ENCODE measurements at regions not wholly inside any gene's neighbourhood (a gene's known extent, or its start where the extent isn't known, plus 50 kb on each side); places are given as distances from the start of the nearest gene placed in this dataset.
A peak's percentile ranks its signal among the peaks of the same experiment; 100 is the strongest.

DNA sequence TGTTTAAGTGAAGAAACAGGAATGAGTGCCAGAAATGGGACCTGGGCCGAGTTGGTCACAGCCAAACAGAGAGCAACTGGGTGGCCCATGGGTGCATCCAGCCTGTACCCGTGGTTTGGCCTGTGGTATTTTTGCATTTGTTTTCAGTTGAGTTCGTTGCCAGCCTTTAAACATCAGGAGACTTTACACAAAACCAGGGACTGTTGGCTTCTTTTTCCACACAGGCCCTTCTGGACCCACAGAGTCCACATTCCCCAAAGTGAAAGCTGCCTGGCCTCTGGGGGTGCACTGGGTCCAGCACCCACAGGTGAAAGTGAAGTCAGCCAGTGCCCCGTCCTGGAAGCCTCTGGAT, 54.1 kb upstream of the TNS3 start:
- intact Hi-C loops (cut with DNase I) = no loop called here
- WGBS, 3 donors = 62 to 73% (median 71%) methylated on average over 4 of the region's 4 CpGs
- no peak for DNase-seq
- Histone ChIP-seq H3K27ac (peak overlapping the region in 1 of 2 donors; percentile 9), H3K27me3 (no peaks in the 10 kb centered on the region), H3K36me3 (no peaks in the 10 kb centered on the region), H3K4me1 (ENCODE audit: insufficient read depth) (peaks cover 18% of the 10 kb centered on the region), H3K9me3 (no peaks in the 10 kb centered on the region), H3K4me3 (no peak overlapping the region)
- TF ChIP-seq POLR2A (IDR thresholded peaks at IDR 0.05) (no peak), EP300 (IDR thresholded peaks at IDR 0.05) (no peak), CTCF (IDR thresholded peaks at IDR 0.05) (no peak)

GRCh38 chr7:47635091-47636080, 53.5 kb upstream of the TNS3 start:
- Histone ChIP-seq H3K4me3 (no peak overlapping the region), H3K9me3 (no peaks in the 10 kb centered on the region), H3K27me3 (no peaks in the 10 kb centered on the region), H3K36me3 (no peaks in the 10 kb centered on the region), H3K4me1 (ENCODE audit: insufficient read depth) (peaks cover 18% of the 10 kb centered on the region), H3K27ac (no peak overlapping the region)
- TF ChIP-seq EP300 (IDR thresholded peaks at IDR 0.05) (no peak), POLR2A (IDR thresholded peaks at IDR 0.05) (no peak), CTCF (IDR thresholded peaks at IDR 0.05) (no peak)
- peak; percentile 31 to 65 (median 54) for DNase-seq
- intact Hi-C loops (cut with DNase I) = no loop called here
- 58 to 66% (median 63%) methylated on average over 24 to 25 of the region's 25 CpGs for WGBS, 3 donors

DNA sequence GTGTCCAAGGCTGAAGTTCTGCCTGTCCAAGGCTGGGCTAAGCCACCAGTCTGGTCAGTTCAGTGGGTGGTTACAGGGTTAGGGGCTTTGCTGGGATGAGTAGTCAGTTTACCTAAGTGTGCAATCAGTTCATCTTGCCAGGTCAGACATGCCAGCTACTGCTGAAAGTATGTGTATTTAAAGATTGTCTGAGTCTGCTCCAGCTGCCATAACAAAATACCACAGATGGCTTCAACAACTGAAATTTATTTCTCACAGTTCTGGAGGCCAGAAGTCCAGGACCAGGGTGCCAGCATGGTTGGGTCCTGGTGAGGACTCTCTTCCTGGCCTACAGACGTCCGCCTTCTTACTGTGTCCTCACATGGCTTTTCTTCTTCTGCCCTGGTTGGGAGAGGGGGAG, 52.4 kb upstream of the TNS3 start:
- intact Hi-C loops (cut with DNase I) = no loop called here
- H3K27me3 ChIP-seq = no peaks in the 10 kb centered on the region
- H3K27ac ChIP-seq = no peak overlapping the region
- H3K9me3 ChIP-seq = no peaks in the 10 kb centered on the region
- no peak for TF ChIP-seq CTCF (IDR thresholded peaks at IDR 0.05)
- TF ChIP-seq EP300 (IDR thresholded peaks at IDR 0.05) = no peak
- no peak for TF ChIP-seq POLR2A (IDR thresholded peaks at IDR 0.05)
- no peak for DNase-seq
- peaks cover 18% of the 10 kb centered on the region for H3K4me1 ChIP-seq (ENCODE audit: insufficient read depth)
- H3K36me3 ChIP-seq = no peaks in the 10 kb centered on the region
- WGBS, 3 donors = 88 to 97% (median 90%) methylated on average over 2 of the region's 2 CpGs
- H3K4me3 ChIP-seq = no peak overlapping the region

- no peaks in the 10 kb centered on the region for H3K27me3 ChIP-seq
- 96 to 97% (median 97%) methylated on average over 10 of the region's 10 CpGs for WGBS, 3 donors
- no peak overlapping the region for H3K27ac ChIP-seq
- no peak for DNase-seq
- intact Hi-C loops (cut with DNase I) = no loop called here
- TF ChIP-seq POLR2A (IDR thresholded peaks at IDR 0.05) (no peak), CTCF (IDR thresholded peaks at IDR 0.05) (no peak), EP300 (IDR thresholded peaks at IDR 0.05) (no peak)
- no peaks in the 10 kb centered on the region for H3K9me3 ChIP-seq
- no peak overlapping the region for H3K4me3 ChIP-seq
- peaks cover 13% of the 10 kb centered on the region for H3K4me1 ChIP-seq (ENCODE audit: insufficient read depth)
- no peaks in the 10 kb centered on the region for H3K36me3 ChIP-seq
These were observed 51.2 kb upstream of the TNS3 start for GRCh38 chr7:47633134-47633533.
